GM12872 (cell line): ENCODE measurements at regions not wholly inside any gene's neighbourhood (a gene's known extent, or its start where the extent isn't known, plus 50 kb on each side); places are given as distances from the start of the nearest gene placed in this dataset.

Experiments
- TF ChIP-seq, protein P1 (sequence below): IDR thresholded peaks from 3 replicates; pipeline ENCODE4 v1.5.1; 2011; ENCODE audit warnings: low read depth, mild to moderate bottlenecking, low read length, moderate library complexity; ENCODE audit not compliant: insufficient read depth

GRCh38 chr5:40314275-40314674, 365.4 kb upstream of the PTGER4 start:
- TF ChIP-seq, protein P1, sequence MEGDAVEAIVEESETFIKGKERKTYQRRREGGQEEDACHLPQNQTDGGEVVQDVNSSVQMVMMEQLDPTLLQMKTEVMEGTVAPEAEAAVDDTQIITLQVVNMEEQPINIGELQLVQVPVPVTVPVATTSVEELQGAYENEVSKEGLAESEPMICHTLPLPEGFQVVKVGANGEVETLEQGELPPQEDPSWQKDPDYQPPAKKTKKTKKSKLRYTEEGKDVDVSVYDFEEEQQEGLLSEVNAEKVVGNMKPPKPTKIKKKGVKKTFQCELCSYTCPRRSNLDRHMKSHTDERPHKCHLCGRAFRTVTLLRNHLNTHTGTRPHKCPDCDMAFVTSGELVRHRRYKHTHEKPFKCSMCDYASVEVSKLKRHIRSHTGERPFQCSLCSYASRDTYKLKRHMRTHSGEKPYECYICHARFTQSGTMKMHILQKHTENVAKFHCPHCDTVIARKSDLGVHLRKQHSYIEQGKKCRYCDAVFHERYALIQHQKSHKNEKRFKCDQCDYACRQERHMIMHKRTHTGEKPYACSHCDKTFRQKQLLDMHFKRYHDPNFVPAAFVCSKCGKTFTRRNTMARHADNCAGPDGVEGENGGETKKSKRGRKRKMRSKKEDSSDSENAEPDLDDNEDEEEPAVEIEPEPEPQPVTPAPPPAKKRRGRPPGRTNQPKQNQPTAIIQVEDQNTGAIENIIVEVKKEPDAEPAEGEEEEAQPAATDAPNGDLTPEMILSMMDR, result no peak

- TF ChIP-seq, protein P1, result no peak
These were observed 367.5 kb upstream of the PTGER4 start for GRCh38 chr5:40312205-40312604.

GRCh38 chr5:40309851-40310250, 369.9 kb upstream of the PTGER4 start:
- TF ChIP-seq, protein P1, result no peak

DNA sequence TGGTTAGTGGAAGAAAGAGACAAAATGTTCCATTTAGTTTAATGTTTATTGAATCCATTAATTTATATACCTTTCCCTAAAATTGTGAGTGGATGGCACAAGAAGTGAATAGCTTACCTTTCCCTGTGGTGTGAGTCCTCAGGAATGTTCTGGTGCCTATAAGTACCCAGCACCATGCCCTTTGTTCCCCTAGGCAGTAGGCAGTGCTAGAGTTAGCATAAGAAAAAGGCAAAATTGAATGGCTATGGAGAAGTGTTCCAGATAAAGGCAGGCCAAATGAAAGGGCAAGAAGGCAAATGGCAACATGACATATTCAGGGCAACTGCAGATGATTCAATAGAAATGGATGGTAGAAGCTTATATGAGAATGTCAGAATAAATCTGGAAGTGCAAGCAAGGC, 370.8 kb upstream of the PTGER4 start:
- TF ChIP-seq, protein P1, result no peak

- TF ChIP-seq, protein P1, result no peak
These were observed 371.8 kb upstream of the PTGER4 start for GRCh38 chr5:40307920-40308319.

DNA sequence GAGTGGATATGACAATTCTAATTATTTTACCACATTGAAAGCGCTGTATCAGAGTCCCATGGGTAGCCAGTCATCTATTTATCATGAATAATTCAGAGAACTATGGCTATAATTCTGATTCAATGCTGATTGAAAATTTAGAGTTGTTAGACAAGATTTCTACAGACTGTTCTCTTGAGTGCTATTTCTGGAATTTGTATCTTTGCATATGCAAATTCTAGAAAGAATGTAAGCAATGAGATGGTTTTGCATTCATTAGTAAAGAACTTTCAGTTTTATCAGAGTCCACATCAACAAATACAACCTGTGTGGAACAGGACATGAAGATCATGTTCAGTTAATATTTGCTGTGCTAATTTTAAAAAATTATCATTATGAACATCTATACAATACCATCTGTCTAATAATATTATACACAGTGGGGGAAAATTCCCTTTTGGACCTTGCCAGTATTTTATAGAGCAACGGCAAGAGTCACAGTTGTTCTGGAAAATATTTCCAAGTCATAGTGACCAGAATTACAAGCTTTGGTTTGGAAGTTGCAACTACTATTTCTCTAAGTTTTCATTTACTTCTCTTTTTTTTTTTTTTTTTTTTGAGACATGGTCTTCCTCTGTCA, 372.7 kb upstream of the PTGER4 start:
- TF ChIP-seq, protein P1, result no peak

DNA sequence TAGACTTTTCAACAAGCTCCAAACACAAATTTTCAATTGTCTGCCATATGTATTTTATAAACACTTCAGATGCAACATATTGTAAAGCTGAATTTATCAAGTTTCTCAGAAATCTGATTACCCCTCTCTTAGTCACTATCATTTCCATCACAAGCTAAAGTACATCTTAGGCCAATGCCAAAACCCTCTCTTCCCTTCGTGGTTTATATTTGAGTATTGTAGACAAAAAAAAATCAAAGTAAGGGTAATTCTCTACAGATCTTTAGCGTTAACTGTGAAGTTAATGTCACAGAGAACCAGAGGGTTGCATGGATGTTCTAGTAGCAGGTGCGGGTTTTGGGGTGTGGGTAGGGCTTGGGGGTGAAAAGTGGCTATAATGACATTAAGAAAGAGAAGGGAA, 387.7 kb upstream of the PTGER4 start:
- TF ChIP-seq, protein P1, result no peak
